ENCODE measurements at regions not wholly inside any gene's neighbourhood (a gene's known extent, or its start where the extent isn't known, plus 50 kb on each side); places are given as distances from the start of the nearest gene placed in this dataset.
"Not testable (repeated sequence)": the region's sequence is repeated elsewhere in the genome, so short reads cannot be mapped to it uniquely, and the experiment has no call there.

DNA sequence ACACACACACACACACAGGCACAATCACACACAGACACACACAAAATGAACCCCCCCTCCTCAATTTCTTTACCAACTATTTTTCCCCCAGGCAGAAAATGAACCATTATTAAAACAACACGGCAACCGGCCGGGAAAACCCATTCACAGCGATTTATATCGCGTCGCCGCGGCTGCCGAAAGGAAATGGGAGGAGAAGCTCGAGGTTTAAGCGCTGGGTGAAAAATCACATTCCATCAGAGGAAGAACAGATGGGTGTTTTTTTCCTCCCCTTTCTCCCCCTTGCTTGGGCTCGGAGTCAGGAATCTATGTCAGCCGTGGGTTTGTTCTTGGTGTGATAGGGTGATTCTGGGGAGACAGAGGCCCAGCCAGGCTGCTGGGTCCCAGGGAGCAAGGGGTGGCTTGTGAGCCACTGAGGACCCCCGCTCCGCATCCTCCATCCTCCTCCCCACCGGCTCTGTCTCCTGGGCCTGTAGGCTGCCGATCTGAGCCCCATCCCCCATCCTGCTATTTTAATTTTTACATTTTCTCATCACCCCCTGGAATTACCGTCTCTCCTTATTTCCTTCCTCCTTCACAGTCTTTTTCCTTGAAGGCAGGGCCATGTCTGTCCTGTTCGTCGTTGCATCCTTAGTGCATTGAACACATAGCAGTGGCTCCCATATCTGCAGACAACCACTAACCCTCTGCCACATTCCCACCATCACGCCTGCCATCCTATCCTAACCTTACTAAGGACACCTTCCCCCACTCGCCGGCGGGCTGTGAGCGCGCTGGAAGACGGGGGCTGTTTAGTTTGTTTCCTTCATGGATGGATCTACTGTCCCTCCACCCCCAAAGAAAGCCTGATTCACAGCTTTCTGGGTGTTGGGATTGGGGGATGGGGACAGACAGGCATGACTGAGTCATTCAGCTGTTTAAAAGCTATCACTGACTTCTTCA lies 137.7 kb downstream of the CRLF3 start:
- DNase-seq: not testable (repeated sequence)

DNA sequence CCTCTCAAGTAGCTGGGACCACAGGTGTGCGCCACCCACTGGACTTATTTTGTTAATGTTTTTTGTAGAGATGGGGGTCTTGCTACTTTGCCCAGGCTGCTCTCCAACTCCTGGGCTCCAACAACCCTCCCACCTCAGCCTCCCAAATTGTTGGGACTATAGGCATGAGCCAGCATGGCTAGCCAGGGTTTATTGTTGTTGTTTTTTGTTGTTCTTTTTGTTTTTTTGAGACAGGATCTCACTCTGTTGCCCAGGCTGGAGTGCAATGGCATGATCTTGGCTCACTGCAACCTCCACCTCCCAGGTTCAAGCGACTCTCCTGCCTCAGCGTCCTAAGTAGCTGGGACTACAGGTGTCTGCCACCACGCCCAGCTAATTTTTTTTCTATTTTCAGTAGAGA lies 142.2 kb downstream of the CRLF3 start:
- not testable (repeated sequence) for DNase-seq

DNA sequence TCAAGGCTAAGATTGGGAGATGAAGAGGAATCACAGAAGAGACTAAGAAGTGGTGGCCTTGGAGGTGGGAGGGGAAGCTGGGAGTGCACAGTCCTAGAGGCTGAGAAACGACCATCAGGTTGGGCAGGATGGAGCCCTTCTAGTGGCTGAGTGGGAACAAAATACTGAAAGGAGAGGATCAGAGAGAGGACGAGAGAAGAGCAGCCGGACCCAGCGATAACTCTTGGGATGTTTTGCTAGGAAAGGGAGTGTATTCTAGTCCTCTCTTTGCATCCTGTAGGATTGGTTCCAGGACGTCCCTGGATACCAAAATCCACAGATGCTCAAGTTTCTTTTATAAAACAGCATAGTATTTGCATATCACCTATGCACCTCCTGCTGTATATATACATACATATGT lies 143.8 kb downstream of the CRLF3 start:
- not testable (repeated sequence) for DNase-seq

DNA sequence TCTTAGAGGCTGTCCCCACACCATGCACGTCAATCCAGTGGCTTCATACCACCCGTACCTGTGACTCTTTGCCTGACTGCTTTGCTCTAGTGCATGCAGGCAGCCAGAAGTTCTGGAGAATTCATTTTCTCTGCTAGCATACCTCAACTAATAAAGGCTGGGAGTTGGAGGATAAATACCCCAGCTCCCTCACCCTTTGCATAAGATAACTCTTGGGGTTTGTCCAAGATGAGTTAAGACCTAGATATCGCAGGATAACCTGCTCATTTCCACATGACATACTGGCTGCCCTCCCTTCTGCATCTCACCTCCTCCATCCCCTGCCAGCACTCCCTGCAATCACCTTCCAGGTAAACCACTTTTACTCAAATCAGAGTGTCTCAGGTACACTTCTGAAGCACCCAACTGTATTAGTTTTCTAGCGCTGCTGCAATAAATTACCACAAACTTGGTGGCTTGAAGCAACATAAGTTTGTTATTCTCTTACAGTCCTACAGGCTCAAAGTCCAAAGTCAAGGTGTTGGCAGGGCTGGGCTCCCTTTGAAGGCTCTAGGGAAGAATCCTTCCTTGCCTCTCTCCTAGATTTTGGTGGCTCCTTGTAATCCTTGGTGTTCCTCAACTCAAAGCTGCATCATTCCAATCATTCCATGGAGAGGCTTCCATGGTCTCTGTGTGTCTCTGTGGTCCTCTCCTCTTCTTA lies 146.8 kb downstream of the CRLF3 start:
- no peak for DNase-seq

DNA sequence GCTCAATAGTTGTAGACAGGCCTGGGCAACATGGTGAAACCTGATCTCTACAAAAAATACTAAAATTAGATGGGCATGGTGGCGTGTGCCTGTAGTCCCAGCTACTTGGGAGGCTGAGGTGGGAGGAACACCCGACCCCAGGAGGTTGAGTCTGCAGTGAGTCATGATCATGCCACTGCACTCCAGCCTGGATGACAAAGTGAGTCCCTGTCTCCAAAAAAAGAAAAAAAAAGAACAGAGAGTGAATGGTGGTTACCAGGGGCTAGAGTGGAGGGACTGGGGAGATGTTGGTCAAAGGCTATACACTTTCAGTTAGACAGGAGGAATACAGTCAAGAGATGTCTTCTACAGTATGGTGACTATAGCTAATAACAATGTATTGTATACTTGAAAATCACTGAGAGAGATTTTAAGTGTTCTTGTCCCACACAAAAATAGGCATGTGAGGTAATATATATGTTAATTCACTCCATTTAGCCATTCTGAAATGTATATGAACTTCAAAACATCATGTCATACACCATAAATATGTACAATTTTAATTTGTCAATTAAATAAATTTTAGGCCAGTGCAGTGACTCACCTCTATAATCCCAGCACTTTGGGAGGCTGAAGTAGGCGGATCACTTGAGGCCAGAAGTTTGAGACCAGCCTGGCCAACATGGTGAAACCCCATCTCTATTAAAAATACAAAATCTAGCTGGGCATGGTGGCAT lies 148.6 kb downstream of the CRLF3 start:
- DNase-seq: not testable (repeated sequence)

DNA sequence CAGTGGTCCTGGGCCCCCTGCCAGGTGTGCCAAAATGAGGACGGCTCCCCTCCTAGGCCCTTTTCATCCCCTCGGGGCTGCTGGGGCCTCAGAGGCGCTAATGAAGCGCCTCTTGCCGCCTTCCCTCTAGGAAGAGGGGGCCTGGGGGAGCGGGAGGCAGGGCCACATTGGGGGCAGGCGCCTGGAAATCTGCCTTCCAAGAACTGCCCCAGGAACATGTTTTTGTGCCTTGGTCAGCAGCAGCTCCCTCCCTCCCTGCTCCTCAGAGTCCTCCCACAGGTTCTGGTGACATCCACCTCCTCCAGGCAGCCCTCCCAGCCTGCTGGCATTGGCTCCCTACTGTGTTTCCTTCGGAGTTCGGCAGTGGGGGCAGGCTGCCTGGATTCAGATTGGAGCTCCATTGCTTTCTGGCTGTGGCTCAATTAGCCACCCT lies 155.3 kb downstream of the CRLF3 start:
- not testable (repeated sequence) for DNase-seq

DNA sequence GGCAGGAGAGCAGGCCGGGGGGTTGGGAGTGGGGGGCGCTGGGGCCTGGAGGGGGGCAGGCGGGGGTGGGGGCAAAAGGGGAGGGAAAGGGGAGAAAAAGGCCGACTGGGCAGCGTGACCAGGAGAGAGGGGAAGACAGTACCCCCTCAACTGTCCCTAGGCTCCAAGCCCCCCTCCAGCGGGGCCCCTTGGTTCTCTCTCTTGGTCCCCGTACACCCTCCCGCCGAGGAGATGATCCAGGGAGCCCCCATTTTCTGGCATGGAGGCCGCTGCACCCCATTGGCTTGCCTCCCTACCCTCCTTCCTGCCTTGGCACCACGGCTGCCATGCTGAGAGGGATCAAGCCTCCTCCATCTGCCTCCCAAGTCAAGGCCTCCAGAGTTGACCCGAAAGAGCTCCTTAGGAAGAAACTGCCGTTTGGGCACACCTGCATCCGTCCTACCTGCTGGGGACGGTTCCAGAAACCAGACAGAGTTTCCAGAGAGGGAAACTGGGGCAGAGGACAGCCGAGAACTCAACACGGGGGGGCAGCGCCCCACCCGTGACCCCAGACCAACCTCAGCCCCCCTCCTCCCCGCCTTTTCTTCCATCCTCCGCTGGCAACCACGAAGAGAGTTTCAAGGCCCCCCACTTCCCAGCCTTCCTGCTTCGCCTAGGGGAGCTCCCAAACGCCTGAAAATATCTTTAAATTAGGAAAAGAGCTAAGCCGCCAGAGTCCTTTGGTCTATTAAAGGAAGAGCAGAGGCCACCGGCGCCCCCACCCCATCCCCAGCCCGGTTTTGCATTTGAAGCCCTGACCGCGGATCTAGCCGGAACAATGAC lies 155.9 kb downstream of the CRLF3 start:
- DNase-seq: not testable (repeated sequence)

DNA sequence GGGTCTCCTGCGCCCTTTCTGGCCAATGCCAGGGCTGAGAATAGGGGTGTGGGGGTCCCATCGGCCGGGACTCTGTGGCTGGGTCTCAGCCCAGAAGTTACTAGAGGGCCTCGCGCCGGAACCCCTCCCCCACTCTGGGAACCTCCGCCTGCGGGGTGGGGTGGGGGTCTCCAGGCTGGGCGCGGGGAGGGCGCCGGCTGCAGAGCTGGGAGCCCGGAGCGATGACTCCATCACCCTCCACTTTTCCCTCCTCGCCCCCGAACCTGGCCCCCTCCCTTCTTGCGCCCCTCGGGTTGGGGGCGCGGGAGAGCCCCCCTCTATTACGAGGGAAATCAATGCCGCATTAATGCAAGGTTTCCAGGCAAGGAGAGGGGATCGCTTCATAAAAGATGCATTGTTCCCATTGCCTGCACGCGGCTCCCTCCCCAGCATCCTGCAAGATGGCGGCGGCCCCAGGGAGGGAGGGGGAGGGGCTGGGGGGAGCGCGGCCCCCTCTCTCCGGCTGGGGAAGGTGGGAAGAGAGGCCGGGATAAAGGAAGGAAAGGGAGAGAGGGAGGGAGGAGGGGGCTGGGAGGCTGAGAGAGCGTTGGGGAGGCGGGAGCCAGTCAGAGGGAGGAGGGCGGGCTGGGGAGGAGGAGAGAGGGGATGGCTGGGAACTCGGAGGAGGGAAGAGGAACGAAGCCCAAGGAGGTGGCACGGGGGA lies 156.7 kb downstream of the CRLF3 start:
- peak; percentile 76 for DNase-seq

DNA sequence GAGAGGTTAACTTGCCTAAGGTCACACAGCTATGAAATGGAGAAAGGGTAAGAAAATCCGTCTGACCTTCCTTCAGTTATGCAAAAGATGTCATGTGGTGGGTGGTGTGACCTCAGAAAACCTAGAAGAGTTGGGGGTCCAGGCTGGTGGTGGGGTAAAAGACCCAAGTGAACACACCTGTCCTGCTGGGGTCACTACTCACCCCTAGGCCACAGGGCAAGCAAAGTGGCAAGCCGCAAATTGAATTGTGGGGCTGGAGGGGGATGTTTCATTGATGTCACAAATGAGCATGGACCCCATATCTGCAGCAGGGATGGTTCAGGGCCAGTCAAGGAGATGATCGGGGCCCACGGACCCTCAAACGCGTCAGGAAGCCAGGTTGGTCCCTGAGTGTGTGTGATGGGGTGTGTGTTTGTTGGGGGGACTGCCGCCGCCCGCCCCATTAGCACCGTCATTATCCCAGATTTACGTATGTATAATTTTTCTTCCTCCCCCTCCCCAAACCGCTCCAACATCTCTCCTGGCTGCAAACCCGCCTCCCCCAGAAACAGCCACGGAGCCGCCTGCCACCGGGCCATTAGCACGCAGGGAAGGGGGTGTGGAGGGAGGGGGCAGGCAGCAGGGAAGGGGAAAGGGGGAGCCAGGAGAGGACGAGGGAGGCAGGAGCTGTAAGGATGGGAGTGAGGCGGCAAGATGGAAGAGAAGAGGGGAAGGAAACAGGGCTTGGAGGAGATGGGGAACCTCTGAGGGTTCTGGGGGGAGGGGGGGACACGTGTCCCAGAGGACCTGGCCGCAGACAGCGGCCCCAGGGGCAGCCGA lies 157.4 kb downstream of the CRLF3 start:
- DNase-seq: not testable (repeated sequence)

DNA sequence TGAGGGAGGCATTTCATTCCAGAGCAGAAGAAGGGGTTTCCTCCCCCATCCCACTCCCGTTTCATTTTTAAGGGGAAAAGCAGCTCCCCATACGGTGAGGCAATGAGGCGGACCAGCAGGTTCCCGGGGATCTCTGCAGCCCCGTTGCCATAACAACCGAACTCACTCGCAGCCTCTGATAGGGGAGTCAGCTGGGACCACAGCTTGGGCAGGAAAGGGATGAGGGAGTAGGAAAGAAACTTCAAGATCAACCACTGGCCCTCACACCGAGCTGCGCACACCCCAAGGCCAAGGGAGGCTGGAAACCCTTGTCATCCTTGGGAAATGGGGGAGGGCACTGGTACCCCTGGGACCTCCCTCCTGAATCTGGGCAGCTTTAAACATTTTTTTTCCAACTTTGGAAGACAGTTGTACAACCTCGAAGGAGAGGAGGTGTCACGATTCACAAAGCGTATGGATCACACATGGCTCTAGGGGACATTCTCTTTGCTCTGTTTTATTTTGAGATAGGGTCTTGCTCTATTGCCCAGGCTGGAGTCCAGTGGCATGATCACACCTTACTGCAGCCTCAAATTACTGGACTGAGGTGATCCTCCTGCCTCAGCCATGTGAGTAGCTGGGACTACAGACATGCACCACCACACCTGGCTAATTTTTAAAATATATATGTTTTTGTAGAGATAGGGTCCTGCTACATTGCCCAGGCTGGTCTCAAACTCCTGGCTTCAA lies 160.6 kb downstream of the CRLF3 start:
- DNase-seq: not testable (repeated sequence)

DNA sequence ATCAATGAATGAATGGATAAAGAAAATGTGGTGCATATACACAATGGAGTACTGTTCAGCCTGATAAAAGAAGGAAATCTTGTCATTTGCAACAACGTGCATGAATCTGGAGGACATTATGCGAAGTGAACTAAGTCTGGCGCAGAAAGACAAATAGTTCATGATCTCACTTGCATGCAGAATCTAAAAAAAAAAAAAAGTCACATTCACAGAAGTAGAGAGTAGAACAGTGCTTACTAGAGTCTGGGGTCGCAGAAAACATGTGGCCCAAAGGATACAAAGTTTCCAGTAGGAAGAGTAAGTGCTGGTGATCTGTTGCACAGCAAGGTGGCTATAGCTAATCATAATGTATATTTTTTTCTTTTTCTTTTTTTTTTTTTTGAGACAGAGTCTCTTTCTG lies 167.3 kb downstream of the CRLF3 start:
- DNase-seq: not testable (repeated sequence)

DNA sequence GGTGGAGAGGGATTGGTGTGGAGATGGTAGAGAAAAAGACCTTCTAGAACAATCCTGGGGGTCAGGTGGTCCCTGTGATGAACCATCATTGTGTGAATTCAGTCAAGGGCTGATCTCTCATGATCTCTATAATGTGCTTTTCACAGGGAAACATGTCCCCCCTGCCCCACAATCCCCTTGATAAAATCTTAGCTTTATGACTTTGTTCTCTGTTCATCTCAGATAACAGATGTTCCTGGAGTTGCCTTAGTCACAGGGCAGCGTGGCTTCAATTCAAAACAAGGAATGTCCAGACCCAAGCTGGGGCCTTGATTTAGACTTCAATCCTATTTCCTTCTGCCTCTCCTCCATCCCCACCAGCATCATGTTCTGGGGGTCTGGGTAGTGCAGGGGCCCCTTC lies 171.5 kb downstream of the CRLF3 start:
- DNase-seq: not testable (repeated sequence)

DNA sequence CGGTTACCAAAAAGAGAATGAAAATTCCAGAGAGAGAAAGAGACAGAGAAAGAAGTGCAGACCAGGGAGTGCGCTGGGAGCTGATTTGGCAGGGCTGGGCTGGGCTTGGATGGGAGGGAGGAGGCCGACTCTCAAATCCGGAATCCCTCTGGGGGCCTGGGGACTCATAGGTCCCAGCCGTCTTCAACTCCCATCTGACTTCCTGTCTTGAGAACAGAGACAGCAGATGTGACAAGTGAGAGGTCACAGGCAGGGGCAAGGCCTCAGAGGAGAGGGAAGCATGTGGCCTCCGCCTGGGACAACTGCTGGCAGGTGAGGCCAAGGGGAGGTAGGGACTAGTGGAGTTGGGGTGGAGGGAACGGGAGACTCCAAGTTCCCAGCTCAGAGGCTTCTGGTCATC lies 172.9 kb downstream of the GOSR1 start:
- not testable (repeated sequence) for DNase-seq

DNA sequence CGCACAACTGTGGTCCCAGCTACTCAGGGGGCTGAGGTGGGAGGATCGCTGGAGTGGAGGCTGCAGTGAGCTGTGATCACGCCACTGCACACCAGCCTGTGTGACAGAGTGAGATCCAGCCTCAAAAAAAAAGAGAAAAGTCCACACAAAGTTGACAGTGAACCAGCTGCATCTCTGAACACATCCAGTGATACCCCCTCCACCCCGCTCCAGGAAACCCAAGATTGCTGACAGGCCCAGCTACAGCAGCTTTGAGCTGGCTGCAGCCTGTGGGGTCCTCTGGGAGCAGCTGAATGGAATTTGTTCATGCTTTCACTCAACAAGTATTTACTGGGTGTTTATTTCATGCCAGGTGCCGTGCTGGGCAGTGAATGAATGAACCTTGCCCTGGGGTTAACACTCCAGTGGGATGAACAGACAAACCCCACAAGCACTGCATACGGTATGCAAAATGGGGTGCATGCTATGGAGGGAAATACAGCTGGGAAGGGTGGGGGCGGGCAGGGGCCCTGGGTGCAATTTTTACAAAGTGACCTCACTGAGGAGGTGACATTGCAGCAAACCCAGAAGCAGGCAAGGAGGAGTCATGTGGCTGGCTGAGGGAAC lies 170.9 kb downstream of the GOSR1 start:
- not testable (repeated sequence) for DNase-seq

DNA sequence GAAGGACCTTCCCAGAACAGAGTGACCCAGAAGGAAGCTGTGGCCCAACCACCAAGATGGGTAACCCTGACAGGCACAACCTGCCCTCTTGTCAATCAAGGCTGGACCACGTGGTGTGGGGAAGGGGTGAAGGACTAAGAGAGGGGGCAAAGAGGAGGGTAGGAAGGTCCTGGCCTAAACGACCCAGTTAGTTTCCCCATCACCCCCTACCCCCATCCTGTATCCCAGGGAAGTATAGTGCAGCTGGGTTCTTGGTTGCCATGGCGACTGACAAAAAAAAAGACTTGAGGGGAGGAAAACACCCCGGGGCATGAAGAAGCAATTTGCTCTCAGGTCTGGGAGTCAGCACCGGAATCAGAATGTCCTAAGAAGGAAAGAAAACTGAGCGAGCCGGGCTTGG lies 168.7 kb downstream of the GOSR1 start:
- DNase-seq: not testable (repeated sequence)

DNA sequence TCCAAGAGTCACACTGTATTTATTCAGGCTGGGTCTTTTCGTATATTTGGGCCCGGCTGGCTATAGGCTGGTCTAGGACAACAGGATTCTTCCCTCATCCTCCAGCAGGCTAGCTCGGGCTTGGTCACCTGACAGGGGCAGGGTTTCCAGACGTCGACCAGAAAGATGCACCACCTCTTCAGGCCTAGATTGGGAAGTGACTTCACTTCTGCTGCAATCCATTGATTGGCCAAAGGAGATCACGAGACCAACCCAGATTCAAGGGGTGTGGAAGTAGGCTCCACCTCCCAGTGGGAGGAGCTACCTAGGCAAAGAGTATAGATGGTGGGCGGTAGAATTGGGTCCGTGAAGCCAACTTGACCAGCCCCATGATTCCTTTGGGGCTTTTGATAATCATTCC lies 167.5 kb downstream of the GOSR1 start:
- not testable (repeated sequence) for DNase-seq

DNA sequence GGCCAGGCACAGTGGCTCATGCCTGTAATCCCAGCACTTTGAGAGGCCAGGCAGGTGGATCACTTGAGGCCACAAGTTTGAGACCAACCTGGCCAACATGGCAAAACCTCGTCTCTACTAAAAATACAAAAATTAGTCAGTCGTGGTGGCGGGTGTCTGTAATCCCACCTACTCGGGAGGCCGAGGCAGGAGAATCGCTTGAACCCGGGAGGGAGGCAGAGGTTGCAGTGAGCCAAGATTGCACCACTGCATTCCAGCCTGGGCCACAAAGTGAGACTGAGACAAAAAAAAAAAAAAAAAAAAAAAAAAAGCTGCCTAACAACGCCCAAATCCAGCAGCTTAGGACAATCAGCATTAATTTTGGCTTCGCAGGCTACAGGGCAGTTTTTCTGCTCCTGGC lies 167.1 kb downstream of the GOSR1 start:
- not testable (repeated sequence) for DNase-seq

DNA sequence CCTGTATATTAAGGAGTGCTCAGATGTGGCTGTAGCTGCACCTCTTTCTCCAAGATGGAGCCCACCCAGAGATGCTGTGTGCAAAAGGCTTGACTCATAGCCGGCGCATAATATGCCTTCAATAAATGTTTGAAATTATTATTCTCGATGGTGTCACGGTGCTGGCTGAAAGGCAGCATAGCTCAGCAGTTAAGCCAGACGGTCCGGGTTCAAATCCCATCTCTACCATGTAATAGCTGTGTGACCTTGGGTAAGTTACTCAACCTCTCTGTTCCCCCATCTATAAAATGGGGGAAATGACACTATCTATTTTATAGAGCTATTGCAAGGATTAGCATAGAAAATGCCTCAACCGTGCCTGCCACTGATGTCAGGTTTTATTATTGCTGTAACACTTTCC lies 164.2 kb downstream of the GOSR1 start:
- not testable (repeated sequence) for DNase-seq

DNA sequence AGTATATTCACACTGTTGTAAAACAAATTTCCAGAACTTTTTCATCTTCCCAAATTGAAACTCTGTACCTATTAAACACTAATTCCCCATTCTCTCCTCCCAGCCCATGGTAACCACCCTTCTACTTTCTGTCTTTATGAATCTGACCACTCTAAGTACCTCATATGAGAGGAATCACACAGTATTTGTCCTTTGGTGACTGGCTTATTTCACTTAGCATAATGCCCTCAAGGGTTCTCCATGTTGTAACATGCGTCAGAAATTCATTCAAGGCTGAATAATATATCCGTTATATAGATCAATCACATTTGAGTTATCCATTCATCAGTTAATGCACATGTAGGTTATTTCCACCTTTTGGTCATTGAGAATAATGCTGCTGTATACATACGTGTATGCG lies 162.2 kb downstream of the GOSR1 start:
- not testable (repeated sequence) for DNase-seq

DNA sequence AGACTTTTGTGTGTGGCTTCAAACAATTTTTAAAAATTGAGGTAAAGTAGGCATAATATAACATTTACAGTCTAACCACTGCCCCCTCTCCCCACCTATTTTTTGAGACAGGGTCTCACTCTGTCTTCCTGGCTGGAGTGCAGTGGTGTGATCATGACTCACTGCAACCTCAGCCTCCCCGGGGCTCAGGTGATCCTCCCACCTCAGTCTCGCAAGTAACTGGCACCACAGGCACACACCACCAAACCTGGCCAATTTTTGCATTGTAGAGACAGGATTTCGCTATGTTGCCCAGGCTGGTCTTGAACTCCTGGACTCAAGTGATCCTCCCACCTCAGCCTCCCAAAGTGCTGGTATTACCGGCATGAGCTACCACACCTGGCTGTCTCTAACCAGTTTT lies 161.8 kb downstream of the GOSR1 start:
- not testable (repeated sequence) for DNase-seq
